NCI-H526 (cell line): ENCODE measurements at regions not wholly inside any gene's neighbourhood (a gene's known extent, or its start where the extent isn't known, plus 50 kb on each side); places are given as distances from the start of the nearest gene placed in this dataset.

Experiments used
- DNase-seq, 2 experiments: peaks; one replicate each; lab custom pipeline; 2025; lab: John Stamatoyannopoulos, UW

GRCh38 chr2:59572227-59572626, 981.2 kb downstream of the BCL11A start:
- DNase-seq = no peak

GRCh38 chr2:59570818-59571217, 982.6 kb downstream of the BCL11A start:
- no peak for DNase-seq

GRCh38 chr2:59569124-59569523, 984.3 kb downstream of the BCL11A start:
- no peak for DNase-seq

GRCh38 chr2:59568461-59568860, 985.0 kb downstream of the BCL11A start:
- DNase-seq = no peak

- no peak for DNase-seq
Observed at GRCh38 chr2:59567151-59567550, 986.3 kb downstream of the BCL11A start.

- DNase-seq = no peak
Observed at GRCh38 chr2:59566739-59567138, 986.7 kb downstream of the BCL11A start.

- no peak for DNase-seq
Observed at GRCh38 chr2:59561281-59561680, 992.2 kb downstream of the BCL11A start.

GRCh38 chr2:59560769-59561168, 992.7 kb downstream of the BCL11A start:
- DNase-seq = no peak

GRCh38 chr2:59540864-59541263, 1012.6 kb downstream of the BCL11A start:
- DNase-seq = no peak

- no peak for DNase-seq
Observed at GRCh38 chr2:59538398-59538911, 1015.0 kb downstream of the BCL11A start.

- no peak for DNase-seq
Observed at GRCh38 chr2:59532808-59533207, 1020.6 kb downstream of the BCL11A start.

GRCh38 chr2:59530258-59530657, 1023.2 kb downstream of the BCL11A start:
- DNase-seq = no peak

- DNase-seq = no peak
Observed at GRCh38 chr2:59529726-59530125, 1023.7 kb downstream of the BCL11A start.

GRCh38 chr2:59528525-59528924, 1024.9 kb downstream of the BCL11A start:
- DNase-seq = no peak

GRCh38 chr2:59502981-59503380, 1050.5 kb downstream of the BCL11A start:
- no peak for DNase-seq

- peak; percentile 44 to 60 for DNase-seq
Observed at GRCh38 chr2:59490994-59491393, 1062.5 kb downstream of the BCL11A start.

GRCh38 chr2:59490192-59490591, 1063.3 kb downstream of the BCL11A start:
- no peak for DNase-seq

- DNase-seq = no peak
Observed at GRCh38 chr2:59484673-59485072, 1068.8 kb downstream of the BCL11A start.

GRCh38 chr2:59463426-59463825, 1090.0 kb downstream of the BCL11A start:
- DNase-seq = no peak

- DNase-seq = peak in 1 of 2 experiments; percentile 10
Observed at GRCh38 chr2:59462422-59463197, 1090.8 kb downstream of the BCL11A start.

- DNase-seq = no peak
Observed at GRCh38 chr2:59461127-59461526, 1092.3 kb downstream of the BCL11A start.

- peak; percentile 31 to 68 for DNase-seq
Observed at GRCh38 chr2:59458800-59459199, 1094.7 kb downstream of the BCL11A start.

- DNase-seq = peak in 1 of 2 experiments; percentile 39
Observed at GRCh38 chr2:59456285-59456684, 1097.2 kb downstream of the BCL11A start.

GRCh38 chr2:59449274-59449673, 1104.2 kb downstream of the BCL11A start:
- peak in 1 of 2 experiments; percentile 31 for DNase-seq
